GM18861 (cell line): ENCODE measurements at regions not wholly inside any gene's neighbourhood (a gene's known extent, or its start where the extent isn't known, plus 50 kb on each side); places are given as distances from the start of the nearest gene placed in this dataset.
A peak's percentile ranks its signal among the peaks of the same experiment; 100 is the strongest.

Experiments used
- ATAC-seq: cut with Tn5 transposase; IDR thresholded peaks from one replicate; pipeline ENCODE4 v1.9.1; 2021; ENCODE audit not compliant: unreplicated experiment

DNA sequence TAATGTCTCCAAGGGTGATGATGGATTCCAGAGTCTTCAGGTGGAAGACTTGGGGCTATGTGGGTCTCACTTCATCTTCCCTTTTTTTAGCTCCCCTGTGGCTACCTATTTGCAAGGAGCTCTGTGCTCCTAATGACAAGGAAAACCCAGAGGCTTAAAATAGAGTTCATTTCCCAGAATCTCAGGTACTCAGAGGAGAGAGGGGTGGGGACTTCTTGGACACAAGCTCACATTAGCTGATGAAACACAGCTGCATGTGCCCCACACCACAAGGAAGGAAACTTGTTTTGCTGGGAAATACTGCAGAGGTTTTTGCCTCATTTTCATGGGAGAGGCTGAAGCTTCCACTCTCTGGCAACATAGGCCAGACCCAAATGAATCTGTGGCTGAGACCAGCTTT is 138.6 kb upstream of the SLC1A4 start:
- no peak for ATAC-seq

DNA sequence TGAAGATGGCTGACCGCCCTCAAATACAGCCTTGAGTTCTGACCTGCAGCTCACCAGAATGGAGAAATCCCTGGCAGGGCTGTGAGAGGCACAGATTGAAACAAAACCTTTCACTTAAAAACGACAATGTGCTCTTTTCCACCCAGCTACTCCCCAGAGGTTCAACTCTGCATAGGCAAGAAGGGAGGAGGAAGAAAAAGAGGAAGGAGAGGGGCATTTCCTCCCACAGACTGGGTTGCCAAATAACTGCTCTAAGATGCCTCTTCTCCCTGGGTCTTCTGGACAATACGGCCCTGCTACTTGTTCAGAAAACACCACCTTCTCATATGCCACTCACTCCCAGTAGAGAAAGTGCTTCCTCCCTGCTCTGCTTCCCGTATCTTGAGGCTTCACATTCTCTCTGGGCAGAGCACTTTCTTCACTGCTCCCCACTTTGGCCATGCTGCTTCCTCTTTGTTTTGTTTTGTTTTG is 136.4 kb upstream of the SLC1A4 start:
- no peak for ATAC-seq

DNA sequence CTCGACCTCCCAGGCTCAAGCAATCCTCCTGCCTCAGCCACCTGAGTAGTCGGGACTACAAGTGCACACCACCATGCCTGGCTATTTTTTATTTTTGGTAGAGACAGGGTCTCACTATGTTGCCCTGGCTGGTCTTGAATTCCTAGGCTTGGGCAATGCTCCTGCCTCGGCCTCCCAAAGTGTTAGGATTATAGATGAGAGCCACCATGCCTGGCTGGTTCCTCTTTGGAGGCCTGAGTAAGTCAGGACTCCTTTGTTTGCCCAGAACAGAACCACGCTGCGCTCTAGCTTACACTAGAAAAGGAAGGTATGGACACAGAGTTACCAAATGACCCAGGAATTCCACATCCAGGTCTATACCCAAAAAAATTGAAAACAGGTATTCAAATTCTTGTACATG is 135.9 kb upstream of the SLC1A4 start:
- ATAC-seq, result no peak

DNA sequence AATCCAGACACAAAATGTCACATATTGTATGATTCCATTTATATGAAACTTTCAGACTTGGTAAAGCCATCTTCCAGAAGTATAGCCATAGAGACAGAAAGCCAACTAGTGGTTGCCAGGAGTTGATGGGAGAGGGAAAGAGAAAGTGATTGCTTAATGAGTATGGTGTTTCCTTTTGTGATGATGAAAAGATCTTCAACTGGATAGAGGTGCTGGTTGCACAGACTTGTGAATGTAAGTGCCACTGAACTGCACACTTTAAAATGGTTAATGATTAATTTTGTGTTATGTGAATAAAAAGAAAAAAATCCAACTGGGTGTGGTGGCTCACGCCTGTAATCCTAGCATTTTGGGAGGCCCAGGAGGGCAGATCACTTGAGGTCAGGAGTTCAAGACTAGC is 135.3 kb upstream of the SLC1A4 start:
- no peak for ATAC-seq

DNA sequence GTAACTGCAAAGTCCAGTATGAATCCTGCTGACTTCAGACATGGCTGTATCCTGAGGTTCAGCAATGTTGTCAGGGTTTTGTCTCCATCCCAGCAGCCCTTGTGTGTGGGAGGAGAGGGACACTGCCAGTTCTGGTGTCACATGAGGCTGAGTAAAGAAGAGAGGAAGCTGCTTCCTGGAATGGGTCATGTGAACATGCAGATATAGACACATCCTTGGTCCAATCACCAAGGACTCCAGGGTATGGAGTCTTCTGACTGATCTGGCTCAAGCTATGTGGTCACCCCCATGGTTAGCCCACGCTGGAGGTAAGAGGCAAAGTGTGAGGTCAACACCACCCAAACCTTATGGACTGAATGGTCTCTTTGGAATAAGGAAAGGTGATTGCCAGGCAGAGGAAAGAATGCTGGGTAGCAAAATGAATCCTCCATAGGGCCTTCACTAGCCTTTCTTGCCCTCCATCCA is 134.4 kb upstream of the SLC1A4 start:
- no peak for ATAC-seq

DNA sequence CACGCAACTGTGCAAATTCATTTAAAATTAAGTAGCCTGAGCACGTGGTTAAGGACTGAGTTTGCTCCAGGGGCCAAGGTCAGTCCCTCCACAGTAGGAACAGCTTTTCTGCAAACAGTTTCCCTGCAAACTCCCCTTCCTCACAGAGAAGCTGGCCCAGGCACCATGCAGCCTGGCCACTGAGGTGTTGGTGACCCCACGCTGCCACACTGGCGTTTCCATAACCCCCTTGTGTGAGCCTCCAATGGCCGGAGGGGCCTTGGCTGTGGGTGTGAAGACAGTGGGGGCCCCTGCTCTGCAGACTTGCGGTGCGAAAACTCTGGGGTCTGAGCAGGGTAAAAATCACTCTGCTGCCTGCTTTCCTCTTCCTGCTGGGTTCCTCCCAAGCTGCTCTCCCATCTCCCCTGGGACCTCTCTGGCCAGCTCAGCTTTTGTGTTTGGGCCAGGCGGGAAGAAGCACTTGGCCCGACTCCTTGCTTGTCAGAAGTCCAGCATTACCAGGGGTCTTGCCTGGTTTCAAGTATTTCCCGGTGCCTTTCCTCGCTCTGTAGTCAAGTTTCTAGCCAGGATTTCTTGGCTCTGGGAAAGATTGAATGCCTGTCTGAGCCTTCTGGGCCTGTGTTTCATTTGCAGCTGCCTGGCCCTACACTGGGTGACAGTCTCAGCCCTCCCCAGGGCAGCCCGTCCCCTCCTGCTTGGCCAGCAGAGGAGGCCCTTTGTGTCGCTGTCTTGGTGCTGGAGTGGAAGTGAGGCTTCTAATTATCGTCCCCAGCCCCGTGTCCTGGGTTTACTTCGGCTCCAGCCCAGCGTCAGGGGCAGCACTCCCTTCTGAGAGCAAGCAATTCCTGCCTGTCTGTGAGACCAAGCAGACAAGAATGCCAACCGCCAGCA is 131.4 kb upstream of the SLC1A4 start:
- ATAC-seq, result no peak

DNA sequence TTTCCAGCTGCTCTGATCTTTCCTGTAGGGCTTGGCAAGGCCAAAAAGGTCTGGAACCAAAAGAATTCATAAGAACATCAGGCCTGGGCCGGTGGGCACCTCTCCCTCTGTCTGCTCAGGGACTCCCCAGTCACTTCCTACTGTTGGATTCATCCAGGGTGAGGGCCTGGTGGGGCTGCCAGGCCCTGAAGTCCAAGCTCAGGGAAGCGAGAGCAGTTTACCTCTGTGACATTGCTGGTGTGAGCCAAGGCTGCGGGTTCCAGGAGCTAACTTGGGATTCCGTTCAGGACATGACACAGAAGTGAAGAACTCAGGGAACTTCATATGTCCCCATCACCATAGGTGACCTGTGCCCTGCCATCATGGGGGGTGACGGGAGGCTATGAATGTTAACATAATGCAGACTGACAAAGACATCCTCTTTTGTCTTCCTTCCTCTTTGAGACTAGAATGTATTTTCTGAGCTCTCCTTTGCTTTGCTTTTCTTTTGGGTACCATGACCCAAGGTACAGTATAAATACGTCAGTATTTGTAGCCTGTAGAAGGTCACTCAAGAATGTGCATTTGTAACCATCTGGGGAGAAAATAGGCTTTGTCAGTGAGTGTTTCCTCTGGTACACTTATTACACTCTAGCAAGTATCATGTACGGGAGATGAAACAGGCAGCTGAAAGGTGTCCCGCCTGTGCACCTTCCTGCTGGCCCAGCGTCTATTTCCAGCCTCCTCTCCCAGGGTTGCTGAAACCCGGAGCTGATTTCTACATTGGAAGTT is 130.5 kb upstream of the SLC1A4 start:
- peak; percentile 2 for ATAC-seq

DNA sequence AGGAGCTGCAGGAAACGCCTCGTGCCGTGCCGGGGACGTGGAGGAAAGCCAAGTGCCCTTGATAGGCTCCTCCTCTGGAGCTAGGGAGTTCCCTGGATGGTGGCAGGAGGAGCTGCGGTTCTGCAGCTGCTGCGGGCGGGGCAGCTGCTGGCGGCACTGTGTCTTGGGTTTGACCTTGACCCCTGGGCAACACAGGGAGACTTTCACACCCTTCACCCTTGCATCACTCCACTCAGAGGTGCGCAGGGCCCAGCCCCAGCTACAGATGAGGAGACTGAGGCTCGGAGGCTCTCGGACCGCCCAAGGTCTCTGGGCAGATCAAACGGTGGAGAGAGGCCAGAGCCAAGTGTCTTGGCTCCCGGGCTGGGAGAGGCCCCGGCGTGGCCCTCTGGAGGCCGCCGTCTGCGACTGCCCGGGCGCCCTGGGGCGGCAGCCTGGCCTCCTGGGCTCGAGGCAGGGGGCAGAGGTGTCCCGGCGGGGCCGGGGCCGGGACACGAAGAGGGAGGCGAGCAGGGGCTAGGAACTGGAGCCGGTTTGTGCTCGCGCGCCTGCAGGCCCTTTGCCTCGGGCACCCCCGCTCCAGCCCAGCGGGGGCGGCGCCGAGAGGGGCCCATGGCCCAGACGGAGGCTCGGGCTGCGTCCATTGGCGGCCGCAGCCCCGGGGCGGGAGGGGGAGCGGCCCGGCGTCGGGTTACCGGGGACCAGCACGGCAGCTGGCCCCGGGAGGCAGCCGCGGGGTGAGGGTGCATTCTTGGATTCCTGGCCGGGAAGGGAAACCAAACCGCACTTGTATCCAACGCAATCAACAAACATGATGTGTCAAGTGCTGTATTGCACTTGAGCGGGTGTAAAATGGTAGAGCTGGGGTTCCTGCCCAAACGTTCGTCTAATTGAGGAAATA is 129.6 kb upstream of the SLC1A4 start:
- ATAC-seq, result peak; percentile 32

DNA sequence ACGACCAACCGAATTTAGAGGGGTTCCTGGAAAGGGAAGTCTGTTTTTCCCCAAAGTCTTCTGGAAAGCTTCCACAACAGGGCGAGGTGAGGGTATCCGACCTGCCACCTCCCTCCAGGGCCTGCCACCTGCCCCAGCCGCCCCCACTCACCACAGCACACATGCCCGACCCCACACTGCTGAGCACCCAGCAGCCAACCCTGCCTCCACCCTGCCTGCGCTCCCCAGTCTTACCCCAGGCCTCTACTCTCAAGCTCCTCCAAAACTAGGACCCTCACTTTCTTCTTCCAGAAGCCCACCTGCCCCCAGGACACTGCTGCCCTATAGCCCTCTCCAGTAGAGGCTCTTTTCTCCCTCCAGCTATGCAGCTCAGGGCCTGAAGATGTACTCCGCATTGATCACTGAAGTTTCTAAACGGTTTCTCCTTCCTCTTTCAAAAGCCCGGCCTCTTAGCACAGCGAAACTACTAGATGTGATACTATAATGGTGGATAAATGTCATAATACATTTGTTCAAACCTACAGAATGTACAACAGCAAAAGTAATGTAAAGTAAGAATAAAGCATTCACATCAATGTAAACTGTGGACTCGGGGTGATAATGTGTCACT is 128.8 kb upstream of the SLC1A4 start:
- ATAC-seq, result no peak

DNA sequence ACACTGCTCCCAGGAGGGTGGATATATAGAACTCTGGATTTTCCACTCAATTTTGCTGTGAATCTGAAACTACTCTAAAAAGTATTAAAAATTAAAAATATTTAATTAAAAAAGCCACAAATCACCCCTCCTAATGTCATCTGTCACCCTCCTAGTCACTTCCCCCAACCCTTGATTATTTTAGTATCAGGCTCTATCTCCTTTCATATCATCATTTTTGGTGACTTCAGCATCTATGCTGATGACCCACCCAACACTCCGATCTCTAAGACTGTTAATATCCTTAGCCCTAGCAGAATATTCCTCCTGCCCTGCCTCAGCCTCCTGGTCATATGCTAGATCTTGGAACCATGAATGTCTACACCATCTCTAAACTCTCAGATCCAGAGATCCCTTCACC is 128.3 kb upstream of the SLC1A4 start:
- ATAC-seq, result no peak

DNA sequence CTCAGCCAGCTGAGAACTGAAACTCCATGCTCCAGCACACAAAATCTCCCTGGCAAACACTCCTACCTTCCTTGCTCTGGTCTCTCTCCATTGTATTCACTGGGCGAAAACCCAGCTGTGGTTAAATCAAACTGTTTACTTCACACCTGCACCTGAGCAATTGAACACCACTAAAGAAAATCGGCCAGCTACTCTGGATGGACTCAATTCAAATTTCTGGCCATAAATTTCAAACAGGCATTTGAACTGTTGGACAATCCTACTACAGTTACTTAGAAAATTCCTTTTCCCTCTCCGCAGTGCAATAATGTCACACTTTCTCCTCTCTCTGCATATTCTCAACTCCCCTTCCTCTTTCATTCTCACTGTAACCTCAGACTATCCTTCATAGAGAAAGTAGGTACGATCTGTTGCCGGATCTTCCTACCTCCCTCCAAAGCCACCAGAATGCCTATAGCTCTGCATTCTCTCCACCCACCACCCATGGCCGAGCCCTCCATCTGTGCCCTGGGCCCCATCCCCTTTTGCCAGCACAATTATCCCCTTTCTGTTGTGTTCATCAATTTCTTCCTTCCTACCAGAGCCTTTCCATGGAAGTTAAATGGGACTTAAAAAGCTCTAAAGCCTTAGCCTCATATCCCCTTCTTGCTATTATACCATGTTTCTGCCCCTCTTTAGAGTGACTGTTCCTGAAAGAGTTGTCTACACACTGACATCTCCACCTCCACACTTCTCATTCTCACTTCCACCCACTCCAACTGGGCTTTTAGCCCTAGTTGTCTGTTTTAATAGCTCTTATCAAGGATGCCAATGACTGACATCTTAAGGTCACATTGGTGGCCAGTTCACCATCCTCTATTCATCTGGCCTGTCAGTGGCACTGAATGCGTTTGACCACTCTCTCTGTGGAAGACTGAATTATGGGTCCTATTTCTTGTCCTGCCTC is 127.5 kb upstream of the SLC1A4 start:
- ATAC-seq, result no peak

DNA sequence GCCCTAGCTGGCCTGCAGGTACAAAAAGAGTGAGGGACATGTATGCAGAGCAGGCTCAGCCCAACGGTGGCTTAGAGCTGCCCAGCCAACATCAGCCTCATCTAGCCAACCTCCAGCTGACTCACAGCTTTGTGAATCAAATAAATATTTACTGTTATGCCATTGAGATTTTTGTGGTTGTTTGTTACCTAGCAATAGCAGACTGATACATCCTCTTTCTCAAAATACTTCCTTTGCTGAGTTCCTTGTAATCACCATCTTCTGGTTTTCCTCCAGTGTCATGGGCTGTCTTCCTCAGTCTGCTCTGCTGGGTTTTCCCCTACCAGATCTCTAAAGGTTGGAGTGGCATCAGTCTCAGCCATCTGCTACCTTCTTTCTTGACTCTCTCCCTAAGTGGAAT is 126.6 kb upstream of the SLC1A4 start:
- ATAC-seq, result no peak

DNA sequence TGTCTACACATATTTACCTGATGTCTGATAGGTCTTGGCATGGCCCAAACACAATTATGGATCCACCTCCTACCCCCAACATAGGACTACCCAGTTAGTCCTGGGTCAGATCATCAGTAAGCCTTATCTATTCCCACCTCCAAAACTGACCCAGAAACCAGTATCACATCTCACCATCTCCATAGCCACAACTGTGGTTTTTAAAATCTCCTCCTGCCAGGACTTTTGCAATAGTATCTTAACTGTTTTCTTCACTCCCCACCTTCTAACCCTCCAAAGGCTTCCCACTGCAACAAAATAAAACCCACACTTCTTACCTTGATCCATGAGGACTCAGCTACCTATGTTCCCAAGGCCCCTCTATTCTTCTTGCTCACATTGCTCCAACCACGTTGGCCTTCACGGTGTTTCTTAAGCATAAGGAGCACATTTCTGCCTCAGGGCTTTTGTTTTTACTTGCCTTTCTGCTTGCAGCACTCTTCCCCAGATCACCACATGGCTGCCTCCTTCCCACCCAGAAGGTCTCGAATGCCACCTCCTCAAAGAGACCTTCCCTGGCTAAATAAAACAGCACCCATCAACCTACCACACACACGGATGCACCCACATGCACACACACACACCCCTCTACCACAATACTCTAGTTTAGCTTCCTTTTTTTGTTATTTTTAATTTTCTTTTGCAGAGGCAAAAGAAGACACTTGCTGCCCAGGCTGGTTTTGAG is 125.9 kb upstream of the SLC1A4 start:
- no peak for ATAC-seq

DNA sequence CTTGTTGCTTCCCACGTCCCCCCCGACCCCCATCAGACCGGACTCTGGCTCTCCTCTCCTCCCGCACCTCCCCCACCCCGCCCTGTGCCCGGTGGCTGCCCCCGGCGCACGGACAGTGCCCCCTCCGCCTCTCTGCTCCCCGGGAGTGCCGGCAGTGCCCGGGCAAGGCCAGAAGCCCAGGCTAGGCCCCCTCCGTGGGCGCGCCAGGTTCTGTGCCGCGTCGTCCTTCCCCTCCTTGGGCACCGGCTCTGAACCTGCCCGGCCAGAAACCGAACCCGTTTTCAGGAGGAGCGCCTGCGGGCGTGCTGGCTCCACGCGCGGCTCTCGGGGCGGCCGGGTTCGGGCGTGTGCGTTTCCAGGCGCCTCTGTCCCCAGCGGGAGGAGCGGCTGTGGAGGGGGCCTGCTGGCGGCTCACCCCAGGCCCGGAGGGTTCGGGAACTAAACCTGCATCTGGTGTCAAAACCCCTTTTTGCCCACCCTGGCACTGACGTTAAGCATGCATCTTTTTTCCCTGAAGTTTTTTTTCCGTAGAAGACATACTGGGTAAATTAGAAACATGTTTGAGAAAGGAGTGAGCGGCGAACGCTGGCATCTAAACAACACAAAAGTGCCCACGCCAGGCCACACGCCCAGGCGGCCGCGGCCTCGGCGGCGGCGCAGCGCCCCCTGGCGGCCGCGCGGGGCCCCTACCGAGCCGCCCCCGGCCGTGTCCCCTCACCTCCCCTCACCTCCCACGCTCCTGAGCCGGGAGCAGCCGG is 123.9 kb upstream of the SLC1A4 start:
- peak; percentile 36 for ATAC-seq

DNA sequence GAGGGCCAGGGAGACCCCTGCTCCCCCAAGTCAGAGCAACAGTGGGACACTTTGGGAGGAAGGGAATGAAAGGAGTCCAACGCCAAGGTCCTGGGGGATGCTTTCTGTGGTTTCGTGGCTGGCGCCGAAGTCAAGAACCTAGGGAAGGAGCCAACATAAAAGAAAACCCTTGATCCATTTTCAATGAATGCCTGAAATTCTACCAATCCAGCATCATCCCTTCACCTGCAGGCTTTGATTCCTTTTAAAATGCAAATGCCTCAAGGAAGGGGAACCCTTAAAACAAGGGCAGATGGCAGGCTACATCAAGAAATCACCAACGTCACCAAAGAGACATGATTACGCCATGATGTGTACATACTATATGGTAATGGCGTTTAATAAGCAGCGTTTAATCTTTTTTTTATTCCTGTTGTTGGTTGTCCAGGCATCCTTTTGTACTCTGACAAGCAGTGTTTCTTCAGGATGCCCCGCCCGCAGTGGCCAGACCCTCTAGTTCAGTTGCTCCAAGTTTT is 123.3 kb upstream of the SLC1A4 start:
- no peak for ATAC-seq

DNA sequence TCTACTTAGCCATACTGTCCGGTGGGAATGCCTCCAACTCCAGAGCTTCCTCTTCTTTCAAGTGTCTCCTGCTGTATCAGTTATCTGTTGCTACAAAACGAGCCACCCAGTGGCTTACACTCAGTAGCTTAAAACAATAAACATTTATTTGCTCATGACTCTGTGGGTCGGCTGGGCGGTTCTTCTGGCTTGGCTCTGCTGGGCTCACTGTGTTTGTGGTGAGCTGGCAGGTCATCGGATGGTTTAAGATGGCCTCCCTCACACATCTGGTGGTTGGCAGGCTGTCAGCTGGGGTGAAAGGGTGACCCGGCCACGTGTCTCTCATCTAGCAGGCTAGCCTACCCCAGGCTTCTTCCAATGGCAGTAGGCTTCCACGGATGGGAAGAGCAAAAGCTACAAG is 122.4 kb upstream of the SLC1A4 start:
- no peak for ATAC-seq

DNA sequence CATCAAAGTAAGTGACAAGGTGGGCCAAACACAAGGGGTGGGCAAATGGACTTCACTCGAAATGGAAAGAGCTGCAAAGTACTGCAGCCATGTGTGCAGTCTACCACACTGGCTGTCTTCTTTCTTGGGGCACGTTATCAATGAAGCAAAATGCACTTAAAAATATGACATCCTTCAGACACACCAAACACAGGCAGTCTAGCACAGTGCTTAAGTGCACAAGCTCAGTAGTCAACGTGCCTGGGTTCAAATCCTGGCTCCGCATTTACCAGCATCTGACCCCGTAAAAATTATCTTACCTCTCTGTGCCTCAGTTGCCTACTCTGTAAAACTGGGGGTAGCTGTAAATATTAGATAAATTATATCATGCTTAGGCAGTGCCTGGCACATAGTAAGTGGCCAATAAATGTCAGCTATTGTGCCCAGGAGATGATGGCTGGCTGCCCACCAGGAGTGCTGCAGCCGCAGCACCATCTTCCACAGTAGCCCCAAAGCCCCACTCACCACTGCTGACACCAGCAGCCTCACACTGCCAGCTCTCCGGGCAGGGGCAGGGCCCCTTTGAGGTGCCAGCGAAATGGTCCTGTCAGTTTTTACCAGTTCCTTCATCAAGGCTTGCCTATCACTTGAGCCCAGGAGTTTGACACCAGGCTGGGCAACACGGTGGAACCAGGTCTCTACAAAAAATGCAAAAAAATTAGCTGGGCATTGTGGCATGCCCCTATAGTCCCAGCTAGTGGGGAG is 121.8 kb upstream of the SLC1A4 start:
- no peak for ATAC-seq
